ENCODE measurements at regions not wholly inside any gene's neighbourhood (a gene's known extent, or its start where the extent isn't known, plus 50 kb on each side); places are given as distances from the start of the nearest gene placed in this dataset.
A peak's percentile ranks its signal among the peaks of the same experiment; 100 is the strongest.

GRCh38 chr20:57900226-57900905, 190.6 kb upstream of the PMEPA1 start:
- no peak overlapping the region for H2AFZ ChIP-seq (ENCODE audit: low read length)
- no peak overlapping the region for H3K18ac ChIP-seq (ENCODE audit: extremely low read depth, low read length)
- no peak overlapping the region for H3K23ac ChIP-seq (ENCODE audit: insufficient read length)
- no peaks in the 10 kb centered on the region for H3K79me1 ChIP-seq (ENCODE audit: low read depth, low read length)
- H3K27me3 ChIP-seq (replicated peaks in 1 of 4; ENCODE audit: control insufficient read depth in 3 of 4, extremely low read depth in 1 of 4, insufficient read depth in 3 of 4, low read length in 3 of 4) = no peaks in the 10 kb centered on the region; a peak in 1 of 7 replicates
- no peak overlapping the region for H3K27ac ChIP-seq (ENCODE audit: low read depth, low read length)
- no peak for FAIRE-seq
- no peak overlapping the region for H2BK120ac ChIP-seq (replicated peaks; ENCODE audit: low read depth, low read length)
- no peak overlapping the region for H2BK12ac ChIP-seq (ENCODE audit: low read depth, low read length)
- H3K56ac ChIP-seq (replicated peaks; ENCODE audit: insufficient read length, low read depth, low read length) = no peak overlapping the region
- H3K4ac ChIP-seq (replicated peaks; ENCODE audit: insufficient read length, low read depth, low read length) = no peak overlapping the region
- peak overlapping the region; percentile 52; the same call in 1 of the 2 replicates for H2BK5ac ChIP-seq (ENCODE audit: low read depth, low read length)
- H3K36me3 ChIP-seq (ENCODE audit: control insufficient read depth in 2 of 4, insufficient read depth in 4 of 4, low read length in 3 of 4) = no peaks in the 10 kb centered on the region
- no peak overlapping the region for H3K9ac ChIP-seq (replicated peaks in 1 of 4; ENCODE audit: extremely low read depth in 1 of 4, low read depth in 3 of 4, low read length in 3 of 4)
- H4K8ac ChIP-seq (ENCODE audit: extremely low read depth, insufficient read depth, low read length) = no peak overlapping the region; the same call in 1 of the 2 replicates
- no peak overlapping the region for H2BK15ac ChIP-seq (ENCODE audit: low read length)
- H3K79me2 ChIP-seq (ENCODE audit: control insufficient read depth in 1 of 2, insufficient read depth in 2 of 2, low read length in 2 of 2) = no peaks in the 10 kb centered on the region
- CTCF ChIA-PET (ENCODE audit: partially characterized antibody) = interaction anchor here (0.9 to 1.2 kb wide), 2 partner anchors 18 to 208 kb away, joined by 3 read pairs; no protein-coding TSS in a partner anchor
- POLR2A ChIA-PET (ENCODE audit: partially characterized antibody) = interaction anchor here (1.3 kb wide), 1 partner anchor 16 kb away, joined by 3 read pairs; no protein-coding TSS in a partner anchor
- no peak overlapping the region for H3K4me2 ChIP-seq (ENCODE audit: insufficient read depth in 1 of 2, low read depth in 2 of 2, low read length in 2 of 2)
- H2AK5ac ChIP-seq (ENCODE audit: low read depth, low read length) = no peak overlapping the region
- H3K23me2 ChIP-seq (ENCODE audit: low read depth, low read length) = no peaks in the 10 kb centered on the region
- no peak overlapping the region for H4K91ac ChIP-seq (replicated peaks; ENCODE audit: insufficient read length, low read length)
- no peak overlapping the region for H3K4me3 ChIP-seq (ENCODE audit: extremely low read depth in 1 of 4, insufficient read depth in 2 of 4, low read depth in 3 of 4, low read length in 4 of 4)
- WGBS, 2 experiments (ENCODE audit: extremely low coverage in 1 of 2, insufficient coverage in 1 of 2, insufficient read length in 1 of 2, insufficient replicate concordance in 2 of 2, low coverage in 1 of 2, low lambda C conversion rate in 2 of 2, missing lambda C conversion rate in 1 of 2) = 88% methylated on average over 7 of the region's 9 CpGs; no CpG with 5 or more reads in 1 of the 2 experiments
- no peaks in the 10 kb centered on the region for H4K20me1 ChIP-seq (replicated peaks in 1 of 2; ENCODE audit: control insufficient read depth in 1 of 2, insufficient read depth in 2 of 2, low read length in 2 of 2)
- no peak overlapping the region for H4K5ac ChIP-seq (ENCODE audit: insufficient read length, low read depth, low read length)
- no peak for DNase-seq (ENCODE audit: low read depth in 1 of 2, low spot score in 2 of 2)
- no peak overlapping the region for H3K14ac ChIP-seq (ENCODE audit: insufficient read length)
- H3K4me1 ChIP-seq (replicated peaks in 1 of 4; ENCODE audit: control insufficient read depth in 3 of 4, insufficient read depth in 4 of 4, low read length in 3 of 4) = peaks cover 0 to 3% (median 1%) of the 10 kb centered on the region in 4 experiments; a peak in 2 of 7 replicates
- no peak overlapping the region for H2BK20ac ChIP-seq (ENCODE audit: low read length)
- H3K9me3 ChIP-seq (ENCODE audit: insufficient read depth in 2 of 2, low read depth in 1 of 2, low read length in 1 of 2) = no peaks in the 10 kb centered on the region
- no peak for TF ChIP-seq ATF2 (IDR thresholded peaks at IDR 0.05; ENCODE audit: low read length)
- TF ChIP-seq TAF1 (IDR thresholded peaks at IDR 0.05; ENCODE audit: low read depth, low read length) = no peak
- no peak for TF ChIP-seq SUZ12 (IDR thresholded peaks at IDR 0.05; ENCODE audit: low read length)
- TF ChIP-seq ASH2L (IDR thresholded peaks at IDR 0.05; ENCODE audit: low read length) = no peak
- no peak for TF ChIP-seq MAFK (IDR thresholded peaks at IDR 0.05; ENCODE audit: low read depth, low read length)

Data from H1 (cell line).